ENCODE measurements at regions not wholly inside any gene's neighbourhood (a gene's known extent, or its start where the extent isn't known, plus 50 kb on each side); places are given as distances from the start of the nearest gene placed in this dataset.

- DNase-seq = no peak
Observed at GRCh38 chr18:38898167-38898566, 1332.6 kb upstream of the CELF4 start.

- DNase-seq = no peak
Observed at GRCh38 chr18:38895560-38895959, 1330.0 kb upstream of the CELF4 start.

- DNase-seq = no peak
Observed at GRCh38 chr18:38887671-38888020, 1322.0 kb upstream of the CELF4 start.

- DNase-seq = no peak
Observed at GRCh38 chr18:38886861-38887670, 1321.5 kb upstream of the CELF4 start.

- DNase-seq = no peak
Observed at GRCh38 chr18:38886235-38886634, 1320.6 kb upstream of the CELF4 start.

- no peak for DNase-seq
Observed at GRCh38 chr18:38884050-38884449, 1318.5 kb upstream of the CELF4 start.

GRCh38 chr18:38883111-38883510 is 1317.5 kb upstream of the CELF4 start:
- DNase-seq = no peak

- DNase-seq = no peak
Observed at GRCh38 chr18:38879871-38880270, 1314.3 kb upstream of the CELF4 start.

- no peak for DNase-seq
Observed at GRCh38 chr18:38872342-38872741, 1306.7 kb upstream of the CELF4 start.

GRCh38 chr18:38868757-38869156 is 1303.2 kb upstream of the CELF4 start:
- no peak for DNase-seq

GRCh38 chr18:38867680-38868079 is 1302.1 kb upstream of the CELF4 start:
- no peak for DNase-seq

- no peak for DNase-seq
Observed at GRCh38 chr18:38851526-38851925, 1285.9 kb upstream of the CELF4 start.

GRCh38 chr18:38847326-38847725 is 1281.7 kb upstream of the CELF4 start:
- DNase-seq = no peak

- DNase-seq = no peak
Observed at GRCh38 chr18:38843291-38843690, 1277.7 kb upstream of the CELF4 start.

- no peak for DNase-seq
Observed at GRCh38 chr18:38826247-38826646, 1260.6 kb upstream of the CELF4 start.

- DNase-seq = no peak
Observed at GRCh38 chr18:38811209-38811608, 1245.6 kb upstream of the CELF4 start.

- no peak for DNase-seq
Observed at GRCh38 chr18:38810789-38811188, 1245.2 kb upstream of the CELF4 start.

GRCh38 chr18:38807915-38808314 is 1242.3 kb upstream of the CELF4 start:
- DNase-seq = no peak

GRCh38 chr18:38805256-38805655 is 1239.7 kb upstream of the CELF4 start:
- no peak for DNase-seq

- no peak for DNase-seq
Observed at GRCh38 chr18:38801640-38802039, 1236.0 kb upstream of the CELF4 start.

GRCh38 chr18:38796762-38797161 is 1231.2 kb upstream of the CELF4 start:
- DNase-seq = no peak

- no peak for DNase-seq
Observed at GRCh38 chr18:38792731-38793130, 1227.1 kb upstream of the CELF4 start.

- DNase-seq = no peak
Observed at GRCh38 chr18:38790786-38791185, 1225.2 kb upstream of the CELF4 start.

- DNase-seq = no peak
Observed at GRCh38 chr18:38790303-38790702, 1224.7 kb upstream of the CELF4 start.

GRCh38 chr18:38789141-38789540 is 1223.5 kb upstream of the CELF4 start:
- DNase-seq = no peak

Measured in cerebellar nuclear complex (tissue), 1 donor.